H1 (cell line): ENCODE measurements at regions not wholly inside any gene's neighbourhood (a gene's known extent, or its start where the extent isn't known, plus 50 kb on each side); places are given as distances from the start of the nearest gene placed in this dataset.

Experiments
- CBX8 ChIP-seq: fragments of 300-800, 300-1000 bp; sonication (generic); IDR thresholded peaks from 2 replicates; pipeline ENCODE4 v1.7.1; 2016; ENCODE audit warnings: low read depth, low read length, borderline replicate concordance
- CHD7 ChIP-seq: fragments of 300-600 bp; sonication (generic); IDR thresholded peaks from 2 replicates; pipeline ENCODE4 v1.7.1; 2012; ENCODE audit warnings: low read length, moderate library complexity, mild to moderate bottlenecking, inconsistent platforms; ENCODE audit not compliant: insufficient replicate concordance
- KDM4A ChIP-seq: IDR thresholded peaks from one replicate; pipeline ENCODE4 v1.7.1; 2012; ENCODE audit warnings: low read depth, mild to moderate bottlenecking, moderate library complexity, low read length, inconsistent platforms; ENCODE audit not compliant: severe bottlenecking
- MAFK ChIP-seq: IDR thresholded peaks from 2 replicates; pipeline ENCODE4 v1.6.1; 2012; ENCODE audit warnings: low read depth, mild to moderate bottlenecking, improper control_type of control experiment, low read length
- SIN3A ChIP-seq, 2 experiments: IDR thresholded peaks in 1 of 2; conservative IDR thresholded peaks in 1 of 2; 2 replicates each; pipeline ENCODE4 v1.6.1; 2011 to 2012; ENCODE audit warnings: low read length in 2 of 2, improper control_type of control experiment in 1 of 2, low read depth in 1 of 2, mild to moderate bottlenecking in 1 of 2

GRCh38 chr19:46546194-46546896, 50.7 kb upstream of the PNMA8B start (continued):
- no peak for TF ChIP-seq CBX8
- TF ChIP-seq SIN3A (conservative IDR thresholded peaks at IDR 0.05 in 1 of 2, IDR thresholded peaks at IDR 0.05 in 1 of 2; ENCODE audit: low read depth in 1 of 2, low read length in 2 of 2) = peak in 1 of 2 experiments; percentile 69; a peak in 1 of 4 replicates
- TF ChIP-seq KDM4A = no peak
- peak; percentile 25; the same call in 1 of the 2 replicates for TF ChIP-seq MAFK
- TF ChIP-seq CHD7 = no peak
